ENCODE measurements at regions not wholly inside any gene's neighbourhood (a gene's known extent, or its start where the extent isn't known, plus 50 kb on each side); places are given as distances from the start of the nearest gene placed in this dataset.

DNA sequence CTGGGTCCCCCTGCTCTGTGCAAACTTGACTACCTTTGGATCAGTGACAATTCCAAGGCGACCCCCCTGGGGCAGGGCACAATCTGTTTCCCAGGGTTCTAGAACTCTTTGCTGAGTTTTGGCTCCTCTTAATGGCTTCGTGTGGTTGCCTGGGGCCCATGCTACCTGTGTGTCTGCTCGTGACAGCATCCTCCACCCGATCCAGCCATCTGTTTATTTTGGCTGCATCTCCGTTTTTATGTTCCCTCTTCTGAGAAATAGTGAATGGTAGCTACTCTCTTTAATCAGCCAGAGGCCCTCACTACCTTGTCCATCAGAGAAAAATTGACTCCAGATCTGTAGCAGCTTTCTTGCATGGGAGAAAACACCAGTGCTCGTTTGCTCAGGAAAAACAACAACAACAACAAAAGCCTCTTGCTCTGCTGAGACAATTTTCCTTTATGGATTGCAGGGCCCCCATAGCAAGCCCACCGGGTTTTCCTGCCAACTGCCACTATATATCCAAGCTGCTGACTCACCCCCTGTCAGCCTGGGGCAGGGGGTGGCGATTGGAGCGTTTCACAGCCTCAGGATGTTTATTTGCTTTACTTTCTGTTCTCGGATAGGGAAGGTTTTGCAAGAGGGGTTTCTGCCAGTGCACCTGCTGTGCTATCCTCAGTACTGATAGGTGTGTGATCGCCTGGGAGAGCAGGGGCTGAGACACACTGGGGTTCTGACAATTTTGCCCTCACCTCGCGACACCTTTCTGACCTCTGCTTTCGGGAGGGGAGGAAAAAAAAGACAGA lies 607.8 kb downstream of the BNC2 start:
- TF ChIP-seq, protein P1, sequence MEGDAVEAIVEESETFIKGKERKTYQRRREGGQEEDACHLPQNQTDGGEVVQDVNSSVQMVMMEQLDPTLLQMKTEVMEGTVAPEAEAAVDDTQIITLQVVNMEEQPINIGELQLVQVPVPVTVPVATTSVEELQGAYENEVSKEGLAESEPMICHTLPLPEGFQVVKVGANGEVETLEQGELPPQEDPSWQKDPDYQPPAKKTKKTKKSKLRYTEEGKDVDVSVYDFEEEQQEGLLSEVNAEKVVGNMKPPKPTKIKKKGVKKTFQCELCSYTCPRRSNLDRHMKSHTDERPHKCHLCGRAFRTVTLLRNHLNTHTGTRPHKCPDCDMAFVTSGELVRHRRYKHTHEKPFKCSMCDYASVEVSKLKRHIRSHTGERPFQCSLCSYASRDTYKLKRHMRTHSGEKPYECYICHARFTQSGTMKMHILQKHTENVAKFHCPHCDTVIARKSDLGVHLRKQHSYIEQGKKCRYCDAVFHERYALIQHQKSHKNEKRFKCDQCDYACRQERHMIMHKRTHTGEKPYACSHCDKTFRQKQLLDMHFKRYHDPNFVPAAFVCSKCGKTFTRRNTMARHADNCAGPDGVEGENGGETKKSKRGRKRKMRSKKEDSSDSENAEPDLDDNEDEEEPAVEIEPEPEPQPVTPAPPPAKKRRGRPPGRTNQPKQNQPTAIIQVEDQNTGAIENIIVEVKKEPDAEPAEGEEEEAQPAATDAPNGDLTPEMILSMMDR (IDR thresholded peaks at IDR 0.05), result no peak
- no peak for TF ChIP-seq POLR2A (IDR thresholded peaks at IDR 0.05)
- no peak for TF ChIP-seq EP300 (IDR thresholded peaks at IDR 0.05)

All from tibial nerve (tissue), 4 donors.